Cardiac fibroblast (primary cell): ENCODE measurements at regions not wholly inside any gene's neighbourhood (a gene's known extent, or its start where the extent isn't known, plus 50 kb on each side); places are given as distances from the start of the nearest gene placed in this dataset.

Experiments
- DNase-seq, 2 donors: peaks; one replicate each; pipeline versions ENCODE4 v3.0.0 to v3.0.0-alpha.2; 2010; ENCODE audit warnings: low read depth in 2 of 2
- H3K4me3 ChIP-seq, 2 donors: replicated peaks in 1 of 2; 1 replicate in 1 of 2; 2 replicates in 1 of 2; pipeline ENCODE4 v1.5.1; 2011; ENCODE audit warnings: low read depth in 2 of 2, low read length in 2 of 2, mild to moderate bottlenecking in 2 of 2, moderate library complexity in 1 of 2
- CTCF ChIP-seq: IDR thresholded peaks from one replicate; pipeline ENCODE4 v1.5.1; 2011; ENCODE audit warnings: low read depth, mild to moderate bottlenecking, low read length, inconsistent platforms

- DNase-seq = no peak
- H3K4me3 ChIP-seq = no peak overlapping the region
- no peak for TF ChIP-seq CTCF
Measured at GRCh38 chr7:52862321-52862720, 173.1 kb upstream of the POM121L12 start.

- no peak for TF ChIP-seq CTCF
- no peak overlapping the region for H3K4me3 ChIP-seq
- no peak for DNase-seq
Measured at GRCh38 chr7:52857367-52857766, 178.1 kb upstream of the POM121L12 start.

- no peak for TF ChIP-seq CTCF
- no peak overlapping the region for H3K4me3 ChIP-seq
- no peak for DNase-seq
Measured at GRCh38 chr7:52854681-52855080, 180.8 kb upstream of the POM121L12 start.

- TF ChIP-seq CTCF = no peak
- H3K4me3 ChIP-seq = no peak overlapping the region
Measured at GRCh38 chr7:52851547-52851946, 183.9 kb upstream of the POM121L12 start.

GRCh38 chr7:52843436-52843835, 192.0 kb upstream of the POM121L12 start:
- no peak for DNase-seq
- TF ChIP-seq CTCF = no peak
- no peak overlapping the region for H3K4me3 ChIP-seq

More at GRCh38 chr7:52851547-52851946, 183.9 kb upstream of the POM121L12 start:
- DNase-seq = no peak

- H3K4me3 ChIP-seq = no peak overlapping the region
- TF ChIP-seq CTCF = no peak
- DNase-seq = no peak
Measured at GRCh38 chr7:52842202-52842900, 193.1 kb upstream of the POM121L12 start.

GRCh38 chr7:52838981-52839411, 196.4 kb upstream of the POM121L12 start:
- H3K4me3 ChIP-seq = no peak overlapping the region
- no peak for TF ChIP-seq CTCF
- peak in 1 of 2 donors; percentile 0 for DNase-seq
